ENCODE measurements at regions not wholly inside any gene's neighbourhood (a gene's known extent, or its start where the extent isn't known, plus 50 kb on each side); places are given as distances from the start of the nearest gene placed in this dataset.

GRCh38 chr3:177469216-177469615, 271.9 kb upstream of the TBL1XR1 start:
- H3K9ac ChIP-seq (ENCODE audit: low read depth, low read length, poor library complexity, severe bottlenecking), result no peak overlapping the region
- no peak overlapping the region for H3K4me3 ChIP-seq (ENCODE audit: low read length, poor library complexity, severe bottlenecking)
- H3K4me2 ChIP-seq (ENCODE audit: low read depth, low read length, poor library complexity, severe bottlenecking), result no peak overlapping the region
- H3K9me2 ChIP-seq (replicated peaks; ENCODE audit: low read depth, low read length), result no peaks in the 10 kb centered on the region
- no peaks in the 10 kb centered on the region for H3K27me3 ChIP-seq (ENCODE audit: insufficient read depth, low read length, poor library complexity, severe bottlenecking)
- H3K79me2 ChIP-seq (ENCODE audit: insufficient read depth, low read length), result no peaks in the 10 kb centered on the region
- no peak overlapping the region for H2AFZ ChIP-seq (ENCODE audit: low read length)
- H3K9me3 ChIP-seq (ENCODE audit: insufficient read depth, low read depth, low read length), result no peaks in the 10 kb centered on the region
- H3F3A ChIP-seq (ENCODE audit: low read depth), result no peaks in the 10 kb centered on the region
- no peaks in the 10 kb centered on the region for H3K36me3 ChIP-seq (ENCODE audit: insufficient read depth, low read length)
- H3K4me1 ChIP-seq (ENCODE audit: insufficient read depth, low read length, poor library complexity, severe bottlenecking), result peaks cover 10% of the 10 kb centered on the region
- no peaks in the 10 kb centered on the region for H4K20me1 ChIP-seq (ENCODE audit: insufficient read depth, low read length, poor library complexity, severe bottlenecking)
- TF ChIP-seq EZH2phosphoT487 (IDR thresholded peaks at IDR 0.05; ENCODE audit: borderline replicate concordance), result no peak

GRCh38 chr3:177470197-177470941, 273.1 kb upstream of the TBL1XR1 start:
- no peak overlapping the region for H3K9ac ChIP-seq (ENCODE audit: low read depth, low read length, poor library complexity, severe bottlenecking)
- H3K4me2 ChIP-seq (ENCODE audit: low read depth, low read length, poor library complexity, severe bottlenecking), result no peak overlapping the region
- no peak overlapping the region for H3K4me3 ChIP-seq (ENCODE audit: low read length, poor library complexity, severe bottlenecking)
- H3F3A ChIP-seq (ENCODE audit: low read depth), result no peaks in the 10 kb centered on the region
- no peak overlapping the region for H2AFZ ChIP-seq (ENCODE audit: low read length)
- no peaks in the 10 kb centered on the region for H3K9me3 ChIP-seq (ENCODE audit: insufficient read depth, low read depth, low read length)
- H3K79me2 ChIP-seq (ENCODE audit: insufficient read depth, low read length), result no peaks in the 10 kb centered on the region
- TF ChIP-seq CTCF (conservative IDR thresholded peaks at IDR 0.05; ENCODE audit: low read length) (no peak), EZH2phosphoT487 (IDR thresholded peaks at IDR 0.05; ENCODE audit: borderline replicate concordance) (no peak)
- H3K4me1 ChIP-seq (ENCODE audit: insufficient read depth, low read length, poor library complexity, severe bottlenecking), result peaks cover 10% of the 10 kb centered on the region
- no peaks in the 10 kb centered on the region for H3K27me3 ChIP-seq (ENCODE audit: insufficient read depth, low read length, poor library complexity, severe bottlenecking)
- no peaks in the 10 kb centered on the region for H3K9me2 ChIP-seq (replicated peaks; ENCODE audit: low read depth, low read length)
- no peaks in the 10 kb centered on the region for H3K36me3 ChIP-seq (ENCODE audit: insufficient read depth, low read length)
- no peaks in the 10 kb centered on the region for H4K20me1 ChIP-seq (ENCODE audit: insufficient read depth, low read length, poor library complexity, severe bottlenecking)

- H3K4me1 ChIP-seq (ENCODE audit: insufficient read depth, low read length, poor library complexity, severe bottlenecking), result peaks cover 10% of the 10 kb centered on the region
- no peak overlapping the region for H3K4me3 ChIP-seq (ENCODE audit: low read length, poor library complexity, severe bottlenecking)
- no peak overlapping the region for H3K9ac ChIP-seq (ENCODE audit: low read depth, low read length, poor library complexity, severe bottlenecking)
- no peaks in the 10 kb centered on the region for H3K9me3 ChIP-seq (ENCODE audit: insufficient read depth, low read depth, low read length)
- H3F3A ChIP-seq (ENCODE audit: low read depth), result no peaks in the 10 kb centered on the region
- H3K9me2 ChIP-seq (replicated peaks; ENCODE audit: low read depth, low read length), result no peaks in the 10 kb centered on the region
- H3K4me2 ChIP-seq (ENCODE audit: low read depth, low read length, poor library complexity, severe bottlenecking), result no peak overlapping the region
- H4K20me1 ChIP-seq (ENCODE audit: insufficient read depth, low read length, poor library complexity, severe bottlenecking), result no peaks in the 10 kb centered on the region
- H3K36me3 ChIP-seq (ENCODE audit: insufficient read depth, low read length), result no peaks in the 10 kb centered on the region
- H3K79me2 ChIP-seq (ENCODE audit: insufficient read depth, low read length), result no peaks in the 10 kb centered on the region
- H2AFZ ChIP-seq (ENCODE audit: low read length), result no peak overlapping the region
- H3K27me3 ChIP-seq (ENCODE audit: insufficient read depth, low read length, poor library complexity, severe bottlenecking), result no peaks in the 10 kb centered on the region
- no peak for TF ChIP-seq EZH2phosphoT487 (IDR thresholded peaks at IDR 0.05; ENCODE audit: borderline replicate concordance)
- no peak for TF ChIP-seq CTCF (conservative IDR thresholded peaks at IDR 0.05; ENCODE audit: low read length)
Observed at GRCh38 chr3:177471733-177472480, 274.6 kb upstream of the TBL1XR1 start.

Measured in Loucy (cell line).